Suprapubic skin (tissue), 4 donors: ENCODE measurements at regions not wholly inside any gene's neighbourhood (a gene's known extent, or its start where the extent isn't known, plus 50 kb on each side); places are given as distances from the start of the nearest gene placed in this dataset.

Experiments
- DNase-seq, 2 donors: peaks; one replicate each; pipeline ENCODE4 v3.0.0-alpha.2; 2019; ENCODE audit warnings: low spot score in 2 of 2
- H3K27ac ChIP-seq: fragments of 200-600 bp; sonication (generic); one replicate; pipeline ENCODE4 v1.5.1; 2019
- H3K27me3 ChIP-seq: fragments of 200-600 bp; sonication (generic); one replicate; pipeline ENCODE4 v1.5.1; 2019
- H3K36me3 ChIP-seq: fragments of 200-600 bp; sonication (generic); one replicate; pipeline ENCODE4 v1.5.1; 2019
- H3K4me1 ChIP-seq: fragments of 200-600 bp; sonication (generic); one replicate; pipeline ENCODE4 v1.5.1; 2019
- H3K4me3 ChIP-seq: fragments of 200-600 bp; sonication (generic); one replicate; pipeline ENCODE4 v1.5.1; 2019; ENCODE audit warnings: mild to moderate bottlenecking
- H3K9me3 ChIP-seq: fragments of 200-600 bp; sonication (generic); one replicate; pipeline ENCODE4 v1.5.1; 2019
- EP300 ChIP-seq: sonication (generic); formaldehyde crosslinking; IDR thresholded peaks from one replicate; pipeline ENCODE4 v1.6.1; 2017; ENCODE audit warnings: antibody characterized with exemption
- POLR2A ChIP-seq, 2 donors: fragments of 450-650 bp; IDR thresholded peaks; one replicate each; pipeline ENCODE4 v1.6.1; 2017; ENCODE audit warnings: antibody characterized with exemption in 2 of 2, mild to moderate bottlenecking in 2 of 2, moderate library complexity in 2 of 2
- POLR2AphosphoS5 ChIP-seq, 3 donors: sonication (generic); formaldehyde crosslinking; IDR thresholded peaks; one replicate each; pipeline ENCODE4 v1.6.1; 2017; ENCODE audit warnings: antibody characterized with exemption in 3 of 3
- WGBS: methylation state at CpG from one replicate; pipeline ENCODE4 v1.1.5; 2018; 5-methylcytosine and 5-hydroxymethylcytosine counted together
- TF ChIP-seq, protein P1 (sequence below), 2 donors: fragments of 200-600 bp in 1 of 2; fragments of 450-650 bp in 1 of 2; sonication (generic) in 1 of 2; IDR thresholded peaks; one replicate each; pipeline ENCODE4 v1.5.1; 2016 to 2019; ENCODE audit warnings: antibody characterized with exemption in 2 of 2, mild to moderate bottlenecking in 1 of 2, moderate library complexity in 1 of 2

DNA sequence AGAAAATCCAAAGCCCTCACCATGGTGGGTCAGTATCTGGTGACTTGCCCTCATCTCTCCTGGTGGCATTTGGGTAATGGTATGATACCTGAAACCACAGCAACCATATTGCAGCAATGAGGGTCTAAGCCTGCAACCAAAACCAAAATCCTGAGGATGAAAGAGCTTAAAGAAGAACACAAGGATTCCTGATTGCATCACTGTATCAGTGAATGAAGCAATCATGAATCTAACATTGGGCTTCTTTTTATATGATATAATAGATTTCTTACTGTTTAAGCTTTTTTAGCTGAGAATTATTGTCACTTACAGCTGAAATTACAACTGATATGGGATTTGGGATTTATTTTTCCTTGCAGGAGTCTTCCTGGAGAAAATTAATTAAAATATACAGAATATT is 269.9 kb downstream of the MEF2C start:
- no peaks in the 10 kb centered on the region for H3K4me1 ChIP-seq
- no peaks in the 10 kb centered on the region for H3K9me3 ChIP-seq
- H3K27me3 ChIP-seq = no peaks in the 10 kb centered on the region
- H3K36me3 ChIP-seq = no peaks in the 10 kb centered on the region
- no peak for DNase-seq
- no peak overlapping the region for H3K4me3 ChIP-seq
- TF ChIP-seq POLR2A (IDR thresholded peaks at IDR 0.05) (no peak), EP300 (no peak), POLR2AphosphoS5 (IDR thresholded peaks at IDR 0.05) (no peak)
- TF ChIP-seq, protein P1, sequence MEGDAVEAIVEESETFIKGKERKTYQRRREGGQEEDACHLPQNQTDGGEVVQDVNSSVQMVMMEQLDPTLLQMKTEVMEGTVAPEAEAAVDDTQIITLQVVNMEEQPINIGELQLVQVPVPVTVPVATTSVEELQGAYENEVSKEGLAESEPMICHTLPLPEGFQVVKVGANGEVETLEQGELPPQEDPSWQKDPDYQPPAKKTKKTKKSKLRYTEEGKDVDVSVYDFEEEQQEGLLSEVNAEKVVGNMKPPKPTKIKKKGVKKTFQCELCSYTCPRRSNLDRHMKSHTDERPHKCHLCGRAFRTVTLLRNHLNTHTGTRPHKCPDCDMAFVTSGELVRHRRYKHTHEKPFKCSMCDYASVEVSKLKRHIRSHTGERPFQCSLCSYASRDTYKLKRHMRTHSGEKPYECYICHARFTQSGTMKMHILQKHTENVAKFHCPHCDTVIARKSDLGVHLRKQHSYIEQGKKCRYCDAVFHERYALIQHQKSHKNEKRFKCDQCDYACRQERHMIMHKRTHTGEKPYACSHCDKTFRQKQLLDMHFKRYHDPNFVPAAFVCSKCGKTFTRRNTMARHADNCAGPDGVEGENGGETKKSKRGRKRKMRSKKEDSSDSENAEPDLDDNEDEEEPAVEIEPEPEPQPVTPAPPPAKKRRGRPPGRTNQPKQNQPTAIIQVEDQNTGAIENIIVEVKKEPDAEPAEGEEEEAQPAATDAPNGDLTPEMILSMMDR (IDR thresholded peaks at IDR 0.05) = no peak
- H3K27ac ChIP-seq = no peak overlapping the region

DNA sequence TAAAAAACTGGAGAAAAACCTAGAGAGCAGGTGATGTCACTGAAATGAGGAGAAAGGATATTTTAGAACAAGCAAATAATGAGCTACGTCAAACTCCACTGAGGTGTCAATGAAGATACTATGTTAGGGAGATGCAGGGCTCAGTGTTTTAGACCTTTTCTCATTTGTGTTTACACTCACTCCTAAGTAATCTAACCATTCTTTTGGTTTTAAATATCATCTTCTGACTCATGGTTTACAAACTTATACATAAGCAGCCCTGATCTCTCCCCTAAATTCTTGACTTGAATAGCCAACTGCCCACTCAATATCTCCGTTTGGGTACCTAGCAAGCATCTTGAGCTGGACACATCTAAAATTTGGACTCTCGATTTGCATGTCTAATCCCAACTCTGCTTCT is 272.4 kb downstream of the MEF2C start:
- no peak overlapping the region for H3K4me3 ChIP-seq
- no peaks in the 10 kb centered on the region for H3K4me1 ChIP-seq
- no peaks in the 10 kb centered on the region for H3K36me3 ChIP-seq
- TF ChIP-seq, protein P1 (IDR thresholded peaks at IDR 0.05) = no peak
- no peak for TF ChIP-seq EP300
- no peak for TF ChIP-seq POLR2A (IDR thresholded peaks at IDR 0.05)
- TF ChIP-seq POLR2AphosphoS5 (IDR thresholded peaks at IDR 0.05) = no peak
- WGBS = 93% methylated on average over 3 of the region's 3 CpGs
- no peaks in the 10 kb centered on the region for H3K27me3 ChIP-seq
- H3K9me3 ChIP-seq = peaks cover 2% of the 10 kb centered on the region
- no peak for DNase-seq
- H3K27ac ChIP-seq = no peak overlapping the region

DNA sequence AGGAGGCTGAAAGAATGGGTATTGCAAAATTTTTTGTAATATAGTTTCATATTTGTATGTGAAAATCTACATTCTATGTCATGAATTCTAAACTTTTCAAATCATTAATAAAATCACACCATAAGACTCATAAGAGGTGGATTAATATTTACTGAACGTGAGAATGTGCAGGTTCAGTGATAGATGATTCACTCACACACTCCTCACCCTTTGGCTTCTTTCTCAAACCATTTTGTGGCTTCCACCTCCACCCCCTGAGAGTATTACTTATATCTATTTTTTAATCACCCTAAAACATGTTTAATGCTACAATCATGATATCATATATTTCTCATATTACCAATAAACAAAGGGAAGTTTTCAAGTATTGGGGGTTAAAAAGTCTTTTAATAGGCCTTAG is 275.5 kb downstream of the MEF2C start:
- TF ChIP-seq EP300 (no peak), POLR2A (IDR thresholded peaks at IDR 0.05) (no peak), POLR2AphosphoS5 (IDR thresholded peaks at IDR 0.05) (no peak)
- TF ChIP-seq, protein P1 (IDR thresholded peaks at IDR 0.05) = no peak
- 74% methylated on average over 1 of the region's 1 CpG for WGBS
- no peaks in the 10 kb centered on the region for H3K36me3 ChIP-seq

DNA sequence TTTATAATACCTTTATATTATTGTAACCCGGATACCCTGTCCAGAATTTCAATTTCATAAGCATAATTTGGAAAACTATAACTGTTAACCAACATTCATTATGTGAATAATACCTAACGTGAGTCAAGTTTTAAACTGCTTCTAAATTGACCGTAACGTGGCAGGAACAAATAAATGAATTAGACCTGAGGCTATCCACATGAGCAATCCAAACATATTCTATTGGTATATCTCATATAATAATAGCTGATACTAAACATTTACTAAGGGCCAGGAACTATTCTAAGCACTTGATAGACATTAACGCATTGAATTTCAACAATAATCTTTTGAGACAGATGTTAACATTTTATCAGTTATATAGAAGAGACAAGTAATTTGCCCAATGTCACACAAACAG is 276.4 kb downstream of the MEF2C start:
- no peak for DNase-seq
- Histone ChIP-seq H3K9me3 (peaks cover 13% of the 10 kb centered on the region), H3K27ac (no peak overlapping the region), H3K4me1 (no peaks in the 10 kb centered on the region), H3K27me3 (no peaks in the 10 kb centered on the region), H3K4me3 (no peak overlapping the region), H3K36me3 (no peaks in the 10 kb centered on the region)
- TF ChIP-seq POLR2AphosphoS5 (IDR thresholded peaks at IDR 0.05) (no peak), POLR2A (IDR thresholded peaks at IDR 0.05) (no peak)
- WGBS = 91% methylated on average over 5 of the region's 5 CpGs

More for the DNA sequence above, 275.5 kb downstream of the MEF2C start:
- H3K27ac ChIP-seq = no peak overlapping the region
- H3K27me3 ChIP-seq = no peaks in the 10 kb centered on the region
- no peak overlapping the region for H3K4me3 ChIP-seq
- H3K9me3 ChIP-seq = peaks cover 10% of the 10 kb centered on the region
- DNase-seq = no peak
- H3K4me1 ChIP-seq = no peaks in the 10 kb centered on the region

DNA sequence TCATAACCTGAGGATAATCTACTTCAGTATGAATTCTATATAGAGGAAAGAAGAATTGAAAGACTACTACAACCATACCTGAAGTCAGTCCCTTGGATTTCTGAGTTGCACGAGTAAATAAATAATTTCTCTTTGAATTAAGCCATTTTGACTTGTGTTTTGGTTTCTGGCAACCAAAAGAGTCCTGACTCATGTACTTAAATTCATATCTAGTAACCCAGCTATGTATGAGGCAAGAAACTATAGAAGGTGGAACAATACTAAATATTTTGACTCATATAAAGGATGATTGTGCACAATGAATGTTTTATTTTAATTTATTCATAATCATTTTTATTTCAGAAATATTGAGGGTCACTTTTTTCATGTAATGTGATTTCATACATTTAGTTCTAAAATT is 276.8 kb downstream of the MEF2C start:
- no peak for DNase-seq
- Histone ChIP-seq H3K4me1 (no peaks in the 10 kb centered on the region), H3K9me3 (peaks cover 13% of the 10 kb centered on the region), H3K27ac (no peak overlapping the region), H3K4me3 (no peak overlapping the region), H3K27me3 (no peaks in the 10 kb centered on the region), H3K36me3 (no peaks in the 10 kb centered on the region)
- TF ChIP-seq POLR2AphosphoS5 (IDR thresholded peaks at IDR 0.05) (no peak), EP300 (no peak)
- WGBS = 80% methylated on average over 1 of the region's 1 CpG

DNA sequence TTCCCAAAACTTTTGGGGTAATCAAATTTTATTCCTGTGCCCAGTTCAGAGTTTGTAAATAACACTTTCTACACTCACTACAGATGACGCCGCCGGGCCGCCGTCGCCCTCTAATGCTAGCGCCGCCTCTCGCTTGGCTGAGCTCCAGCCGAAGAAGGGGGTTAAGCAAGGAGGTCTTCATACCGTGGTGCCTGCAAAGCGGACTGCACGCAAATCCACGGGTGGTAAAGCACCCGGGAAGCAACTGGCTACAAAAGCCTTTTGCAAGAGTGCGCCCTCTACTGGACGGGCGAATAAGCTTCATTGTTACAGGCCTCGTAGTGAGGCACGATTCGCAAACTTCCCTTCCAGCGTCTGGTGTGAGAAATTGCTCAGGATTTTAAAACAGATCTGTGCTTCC is 280.4 kb downstream of the MEF2C start:
- Histone ChIP-seq H3K4me3 (no peak overlapping the region), H3K9me3 (peaks cover 13% of the 10 kb centered on the region), H3K36me3 (no peaks in the 10 kb centered on the region), H3K27me3 (no peaks in the 10 kb centered on the region), H3K4me1 (no peaks in the 10 kb centered on the region), H3K27ac (no peak overlapping the region)
- WGBS = 91% methylated on average over 20 of the region's 22 CpGs
- DNase-seq = no peak
- TF ChIP-seq POLR2A (IDR thresholded peaks at IDR 0.05) (no peak), POLR2AphosphoS5 (IDR thresholded peaks at IDR 0.05) (no peak), EP300 (no peak)
- TF ChIP-seq, protein P1 (IDR thresholded peaks at IDR 0.05) = no peak
